Peyer's patch (tissue), 4 donors: ENCODE measurements at regions not wholly inside any gene's neighbourhood (a gene's known extent, or its start where the extent isn't known, plus 50 kb on each side); places are given as distances from the start of the nearest gene placed in this dataset.

Experiments
- POLR2A ChIP-seq, 2 donors: fragments of 450-650 bp; IDR thresholded peaks; one replicate each; pipeline ENCODE4 v1.5.1; 2017; ENCODE audit warnings: antibody characterized with exemption in 2 of 2, mild to moderate bottlenecking in 2 of 2, moderate library complexity in 2 of 2
- TF ChIP-seq, protein P1 (sequence below), 6 experiments: fragments of 450-650 bp in 4 of 6; fragments of 200-600 bp in 2 of 6; sonication (generic) in 1 of 6; IDR thresholded peaks; one replicate each; pipeline ENCODE4 v1.5.1; 2017 to 2019; ENCODE audit warnings: antibody characterized with exemption in 6 of 6, mild to moderate bottlenecking in 3 of 6, moderate library complexity in 1 of 6

GRCh38 chr15:23839893-23840474, 152.9 kb upstream of the NDN start:
- TF ChIP-seq, protein P1, sequence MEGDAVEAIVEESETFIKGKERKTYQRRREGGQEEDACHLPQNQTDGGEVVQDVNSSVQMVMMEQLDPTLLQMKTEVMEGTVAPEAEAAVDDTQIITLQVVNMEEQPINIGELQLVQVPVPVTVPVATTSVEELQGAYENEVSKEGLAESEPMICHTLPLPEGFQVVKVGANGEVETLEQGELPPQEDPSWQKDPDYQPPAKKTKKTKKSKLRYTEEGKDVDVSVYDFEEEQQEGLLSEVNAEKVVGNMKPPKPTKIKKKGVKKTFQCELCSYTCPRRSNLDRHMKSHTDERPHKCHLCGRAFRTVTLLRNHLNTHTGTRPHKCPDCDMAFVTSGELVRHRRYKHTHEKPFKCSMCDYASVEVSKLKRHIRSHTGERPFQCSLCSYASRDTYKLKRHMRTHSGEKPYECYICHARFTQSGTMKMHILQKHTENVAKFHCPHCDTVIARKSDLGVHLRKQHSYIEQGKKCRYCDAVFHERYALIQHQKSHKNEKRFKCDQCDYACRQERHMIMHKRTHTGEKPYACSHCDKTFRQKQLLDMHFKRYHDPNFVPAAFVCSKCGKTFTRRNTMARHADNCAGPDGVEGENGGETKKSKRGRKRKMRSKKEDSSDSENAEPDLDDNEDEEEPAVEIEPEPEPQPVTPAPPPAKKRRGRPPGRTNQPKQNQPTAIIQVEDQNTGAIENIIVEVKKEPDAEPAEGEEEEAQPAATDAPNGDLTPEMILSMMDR (IDR thresholded peaks at IDR 0.05), result no peak
- no peak for TF ChIP-seq POLR2A (IDR thresholded peaks at IDR 0.05)
